HepG2 (cell line): ENCODE measurements at regions not wholly inside any gene's neighbourhood (a gene's known extent, or its start where the extent isn't known, plus 50 kb on each side); places are given as distances from the start of the nearest gene placed in this dataset.

Experiments used
- ATAC-seq: fragments of 200-7000 bp; cut with Tn5 transposase; 3 replicates; pipeline ENCODE4 v1.9.1; 2020; ENCODE audit warnings: mild to moderate bottlenecking, moderate library complexity
- BruUV-seq: library from RNA; stranded (reverse); fragments of 400-500 nt; replicated peaks from 2 replicates; lab custom pipeline; 2021; lab: Mats Ljungman, UMichigan
- CTCF ChIA-PET: fragments of 300-600 bp; formaldehyde crosslinking; extraction: SDS; loops from one replicate; lab custom pipeline; 2021; ENCODE audit warnings: low total read pairs, inconsistent platforms, low intra/inter-chr PET ratio; lab: Yijun Ruan, JAX
- POLR2A ChIA-PET: fragments of 350-600 bp; sonication (Branson Sonifier 250); formaldehyde crosslinking; loops from one replicate; lab custom pipeline; 2020; ENCODE audit warnings: antibody characterized with exemption, inconsistent platforms; lab: Yijun Ruan, JAX
- DNase-seq: peaks from one replicate; pipeline ENCODE4 v3.0.0-alpha.2; 2015; ENCODE audit warnings: low spot score
- FAIRE-seq: peaks from 3 replicates; lab custom pipeline; 2011; peaks lifted over from hg19 to GRCh38; lab: Jason Lieb, UNC
- H2AFZ ChIP-seq: one replicate; pipeline ENCODE4 v1.6.1; 2011; ENCODE audit warnings: low read length, inconsistent platforms
- H3K27ac ChIP-seq: fragments of 300-600 bp; 3 replicates; pipeline ENCODE4 v1.8.0; 2011; ENCODE audit warnings: mixed run types, mild to moderate bottlenecking, mixed read lengths, low read length, inconsistent platforms; ENCODE audit not compliant: insufficient read depth; ENCODE audit errors: extremely low read length
- H3K27me3 ChIP-seq, 2 experiments: fragments of 200-600 bp in 1 of 2; 2 replicates in 1 of 2; 3 replicates in 1 of 2; pipeline versions ENCODE4 v1.6.0 to v1.8.0; 2011; ENCODE audit warnings: low read length in 2 of 2, mild to moderate bottlenecking in 2 of 2, moderate library complexity in 2 of 2, inconsistent platforms in 1 of 2; ENCODE audit not compliant: insufficient read depth in 2 of 2, control insufficient read depth in 1 of 2
- H3K36me3 ChIP-seq, 2 experiments: fragments of 200-600 bp in 1 of 2; replicated peaks in 1 of 2; 2 replicates in 1 of 2; 3 replicates in 1 of 2; pipeline versions ENCODE4 v1.5.1 to v1.8.0; 2011; ENCODE audit warnings: low read length in 2 of 2, inconsistent platforms in 1 of 2; ENCODE audit not compliant: insufficient read depth in 2 of 2, control insufficient read depth in 1 of 2
- H3K4me1 ChIP-seq: 2 replicates; pipeline ENCODE4 v1.5.1; 2012; ENCODE audit warnings: low read length, inconsistent platforms; ENCODE audit not compliant: insufficient read depth
- H3K4me2 ChIP-seq: 2 replicates; pipeline ENCODE4 v1.6.0; 2011; ENCODE audit warnings: low read depth, low read length, inconsistent platforms
- H3K4me3 ChIP-seq, 3 experiments: fragments of 200-600 bp in 1 of 3; sonication (generic), shearing (Covaris generic) in 1 of 3; replicated peaks in 1 of 3; 2 replicates each; pipeline ENCODE4 v1.5.1; 2011 to 2016; ENCODE audit warnings: low read length in 3 of 3, inconsistent platforms in 2 of 3, low read depth in 2 of 3, mild to moderate bottlenecking in 2 of 3, control low read depth in 1 of 3, mixed read lengths in 1 of 3; ENCODE audit not compliant: insufficient read depth in 1 of 3
- H3K79me2 ChIP-seq: one replicate; pipeline ENCODE4 v1.6.1; 2011; ENCODE audit warnings: low read length, inconsistent platforms; ENCODE audit not compliant: insufficient read depth
- H3K9ac ChIP-seq: 2 replicates; pipeline ENCODE4 v1.6.0; 2011; ENCODE audit warnings: mild to moderate bottlenecking, low read depth, low read length, inconsistent platforms; ENCODE audit not compliant: insufficient read depth
- H3K9me3 ChIP-seq: 2 replicates; pipeline ENCODE4 v1.5.1; 2012; ENCODE audit warnings: mild to moderate bottlenecking, low read length
- H4K20me1 ChIP-seq: 2 replicates; pipeline ENCODE4 v1.6.0; 2011; ENCODE audit warnings: inconsistent platforms, mild to moderate bottlenecking, low read length, moderate library complexity; ENCODE audit not compliant: insufficient read depth
- ATF3 ChIP-seq: sonication (generic); formaldehyde crosslinking; IDR thresholded peaks from 2 replicates; pipeline ENCODE4 v1.4.0; 2020; ENCODE audit warnings: missing genetic modification reagents
- ATF4 ChIP-seq, 2 experiments: fragments of 450-650 bp in 1 of 2; sonication (generic) in 1 of 2; formaldehyde crosslinking; IDR thresholded peaks; 2 replicates each; pipeline versions ENCODE4 v1.5.0 to v1.8.0; 2020 to 2022; ENCODE audit warnings: mild to moderate bottlenecking in 1 of 2, missing genetic modification reagents in 1 of 2
- GFI1 ChIP-seq: sonication (generic); formaldehyde crosslinking; IDR thresholded peaks from 2 replicates; pipeline ENCODE4 v1.5.0; 2020; ENCODE audit warnings: missing genetic modification reagents, mild to moderate bottlenecking, borderline replicate concordance
- PHF21A ChIP-seq: sonication (generic); formaldehyde crosslinking; IDR thresholded peaks from 2 replicates; pipeline ENCODE4 v1.5.0; 2020; ENCODE audit warnings: mild to moderate bottlenecking, missing genetic modification reagents
- RERE ChIP-seq: IDR thresholded peaks from 2 replicates; pipeline ENCODE4 v1.6.1; 2016; ENCODE audit warnings: low read depth, missing genetic modification reagents, missing compliant biosample characterization
- SALL1 ChIP-seq: sonication (generic); formaldehyde crosslinking; IDR thresholded peaks from 2 replicates; pipeline ENCODE4 v1.8.0; 2022; ENCODE audit warnings: mild to moderate bottlenecking, missing genetic modification reagents
- SKIL ChIP-seq: sonication (generic); formaldehyde crosslinking; IDR thresholded peaks from 2 replicates; pipeline ENCODE4 v1.8.0; 2022; ENCODE audit warnings: missing genetic modification reagents, mild to moderate bottlenecking, moderate library complexity, borderline replicate concordance
- SP4 ChIP-seq: sonication (generic); formaldehyde crosslinking; IDR thresholded peaks from 2 replicates; pipeline ENCODE4 v1.8.1; 2023; ENCODE audit warnings: mild to moderate bottlenecking, missing genetic modification reagents
- ZMYM3 ChIP-seq: sonication (generic); formaldehyde crosslinking; IDR thresholded peaks from 2 replicates; pipeline ENCODE4 v1.5.1; 2020; ENCODE audit warnings: mild to moderate bottlenecking, missing genetic modification reagents
- ZNF235 ChIP-seq: sonication (generic); formaldehyde crosslinking; IDR thresholded peaks from 2 replicates; pipeline ENCODE4 v1.8.1; 2023; ENCODE audit warnings: mild to moderate bottlenecking, missing genetic modification reagents, borderline replicate concordance
- WGBS: methylation state at CpG from one replicate; pipeline ENCODE4 v1.1.6; 2017; ENCODE audit warnings: low lambda C conversion rate; 5-methylcytosine and 5-hydroxymethylcytosine counted together
- in situ Hi-C: cut with HindIII; loops from 2 replicates; pipeline ENCODE4 v1.10.0; 2017; ENCODE audit warnings: low pct_unique_long_range_greater_than_20kb; ENCODE audit not compliant: extremely low pct_ligation_motif_present
- intact Hi-C: fragments of 100-400 bp; cut with micrococcal nuclease; formaldehyde crosslinking; loops from one replicate; pipeline ENCODE4 v1.10.0; 2022; ENCODE audit not compliant: unreplicated experiment

- no peak overlapping the region for H2AFZ ChIP-seq
- ChIA-PET CTCF (no interaction called here), POLR2A (no interaction called here)
- TF ChIP-seq ATF4 (CRISPR knock-in tag; IDR thresholded peaks at IDR 0.05) (no peak), ZMYM3 (no peak), RERE (CRISPR knock-in tag) (no peak), SALL1 (CRISPR knock-in tag) (no peak), ATF3 (CRISPR knock-in tag) (no peak), GFI1 (CRISPR knock-in tag) (no peak), SP4 (CRISPR knock-in tag) (no peak), ZNF235 (CRISPR knock-in tag) (no peak), PHF21A (CRISPR knock-in tag) (no peak), SKIL (no peak)
- H3K79me2 ChIP-seq, result no peaks in the 10 kb centered on the region
- in situ Hi-C loops, result no loop called here
- no peaks in the 10 kb centered on the region for H3K4me1 ChIP-seq
- no peak overlapping the region for H3K27ac ChIP-seq
- no TSS peak for BruUV-seq
- no peak overlapping the region for H3K9ac ChIP-seq
- H3K4me3 ChIP-seq, result no peak overlapping the region
- no peak for FAIRE-seq
- 5% methylated on average over 3 of the region's 3 CpGs for WGBS
- no peaks in the 10 kb centered on the region for H4K20me1 ChIP-seq
- no peak for ATAC-seq
- H3K9me3 ChIP-seq, result no peaks in the 10 kb centered on the region
- no peaks in the 10 kb centered on the region for H3K27me3 ChIP-seq
- no peaks in the 10 kb centered on the region for H3K36me3 ChIP-seq
- no peak for DNase-seq
- intact Hi-C loops, result no loop called here
- H3K4me2 ChIP-seq, result no peak overlapping the region
Observed at GRCh38 chr4:17072483-17072882, 174.0 kb upstream of the LDB2 start.
